ENCODE measurements at regions not wholly inside any gene's neighbourhood (a gene's known extent, or its start where the extent isn't known, plus 50 kb on each side); places are given as distances from the start of the nearest gene placed in this dataset.

GRCh38 chr10:35895331-35895730, 253.2 kb upstream of the FZD8 start:
- no peak for DNase-seq (ENCODE audit: low read depth, low spot score)
- Histone ChIP-seq H3K9me3 (ENCODE audit: control insufficient read depth, insufficient read depth, low read length) (no peaks in the 10 kb centered on the region), H3K27me3 (ENCODE audit: control insufficient read depth, insufficient read depth, low read length) (no peaks in the 10 kb centered on the region), H3K4me3 (ENCODE audit: low read depth, low read length) (no peak overlapping the region), H3K27ac (ENCODE audit: low read depth, low read length) (no peak overlapping the region)
- no peak for TF ChIP-seq CTCF (IDR thresholded peaks at IDR 0.05; ENCODE audit: low read depth, low read length)
- CTCF ChIA-PET = no interaction called here
- POLR2A ChIA-PET = interaction anchor here (1.1 kb wide), 1 partner anchor 160 kb away, joined by 9 read pairs; no protein-coding TSS in a partner anchor

DNA sequence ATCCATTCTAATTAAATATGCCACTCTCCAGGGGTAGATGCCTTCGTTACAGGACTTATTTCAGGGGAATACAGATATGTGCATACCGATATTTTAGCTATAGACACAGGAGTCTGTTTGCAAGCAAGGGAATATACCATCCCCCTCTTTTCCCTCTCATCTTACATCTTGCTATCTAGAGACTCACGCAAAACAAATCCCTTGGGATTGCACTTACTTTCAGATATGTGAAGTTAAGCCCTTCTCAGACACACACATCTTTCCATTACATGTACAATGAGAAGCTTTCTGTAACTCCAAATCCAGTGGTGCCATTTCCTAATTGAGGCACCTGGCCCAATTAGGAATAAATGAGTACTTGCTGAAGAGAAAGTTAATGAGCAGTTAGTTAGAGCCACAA, 250.4 kb upstream of the FZD8 start:
- no peak for TF ChIP-seq CTCF (IDR thresholded peaks at IDR 0.05; ENCODE audit: low read depth, low read length)
- Histone ChIP-seq H3K27me3 (ENCODE audit: control insufficient read depth, insufficient read depth, low read length) (no peaks in the 10 kb centered on the region), H3K9me3 (ENCODE audit: control insufficient read depth, insufficient read depth, low read length) (no peaks in the 10 kb centered on the region), H3K4me3 (ENCODE audit: low read depth, low read length) (no peak overlapping the region), H3K27ac (ENCODE audit: low read depth, low read length) (no peak overlapping the region)
- DNase-seq (ENCODE audit: low read depth, low spot score) = no peak
- ChIA-PET POLR2A (no interaction called here), CTCF (no interaction called here)

GRCh38 chr10:35890676-35891495, 248.8 kb upstream of the FZD8 start:
- no peak overlapping the region for H3K27ac ChIP-seq (ENCODE audit: low read depth, low read length)
- no peak for DNase-seq (ENCODE audit: low read depth, low spot score)
- ChIA-PET CTCF (interaction anchor here (1.4 kb wide), 1 partner anchor 256 kb away, joined by 6 read pairs; no protein-coding TSS in a partner anchor), POLR2A (no interaction called here)
- TF ChIP-seq CTCF (IDR thresholded peaks at IDR 0.05; ENCODE audit: low read depth, low read length) = no peak
- no peaks in the 10 kb centered on the region for H3K27me3 ChIP-seq (ENCODE audit: control insufficient read depth, insufficient read depth, low read length)
- H3K9me3 ChIP-seq (ENCODE audit: control insufficient read depth, insufficient read depth, low read length) = no peaks in the 10 kb centered on the region
- no peak overlapping the region for H3K4me3 ChIP-seq (ENCODE audit: low read depth, low read length)

DNA sequence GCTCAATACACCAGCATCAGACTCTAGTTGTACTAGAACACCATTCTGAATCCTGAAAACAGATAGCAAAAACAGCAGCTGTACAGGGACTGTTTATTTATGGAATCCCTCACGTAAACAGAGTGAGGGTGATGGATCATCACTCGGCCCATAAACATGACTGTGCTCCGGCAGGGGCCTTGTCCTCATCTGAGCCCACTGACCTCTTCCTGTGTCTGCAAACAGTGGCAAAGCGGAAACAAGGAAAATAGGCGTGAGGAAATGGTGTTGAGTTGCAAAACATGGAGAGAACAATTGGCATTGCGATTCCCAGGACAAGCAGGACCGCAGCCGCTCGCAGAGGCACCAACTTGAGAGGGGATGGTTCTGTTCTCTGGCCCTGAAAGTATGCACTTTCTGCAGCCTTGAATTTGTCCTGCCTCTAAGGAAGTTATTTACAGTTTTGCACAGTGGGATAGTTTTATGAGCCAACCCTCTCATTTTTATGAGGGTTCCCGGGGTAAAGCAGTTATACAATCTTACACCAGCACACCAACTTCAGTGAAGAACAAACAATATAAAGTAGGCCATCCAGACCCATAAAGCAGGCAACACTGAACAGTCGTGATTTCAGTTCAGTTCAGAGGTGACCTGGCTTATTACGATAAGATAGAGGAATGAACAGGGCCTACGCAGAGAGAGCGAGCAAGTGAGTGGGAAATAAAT, 248.0 kb upstream of the FZD8 start:
- ChIA-PET POLR2A (no interaction called here), CTCF (no interaction called here)
- H3K27ac ChIP-seq (ENCODE audit: low read depth, low read length) = no peak overlapping the region
- no peaks in the 10 kb centered on the region for H3K9me3 ChIP-seq (ENCODE audit: control insufficient read depth, insufficient read depth, low read length)
- H3K4me3 ChIP-seq (ENCODE audit: low read depth, low read length) = no peak overlapping the region
- no peaks in the 10 kb centered on the region for H3K27me3 ChIP-seq (ENCODE audit: control insufficient read depth, insufficient read depth, low read length)
- TF ChIP-seq CTCF (IDR thresholded peaks at IDR 0.05; ENCODE audit: low read depth, low read length) = no peak
- DNase-seq (ENCODE audit: low read depth, low spot score) = no peak

DNA sequence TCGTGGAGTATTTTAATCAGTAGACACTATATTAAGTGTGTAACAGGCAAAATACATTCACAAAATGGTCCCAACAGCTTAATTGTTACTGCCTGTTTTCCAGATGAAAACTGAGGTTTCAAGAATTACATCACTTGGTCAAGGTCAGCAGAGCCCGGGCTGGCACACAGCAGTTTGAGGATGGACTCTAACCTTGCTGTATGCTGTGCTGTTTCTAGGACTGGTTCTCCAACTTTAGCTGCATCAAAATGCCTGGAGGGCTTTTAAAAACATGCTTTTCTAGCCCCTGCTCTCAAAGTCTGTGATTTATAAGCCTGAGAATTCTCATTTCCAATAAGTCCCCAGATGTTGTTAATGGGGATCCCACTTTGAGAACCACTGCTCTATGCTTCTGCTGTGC, 247.1 kb upstream of the FZD8 start:
- POLR2A ChIA-PET = no interaction called here
- no peaks in the 10 kb centered on the region for H3K9me3 ChIP-seq (ENCODE audit: control insufficient read depth, insufficient read depth, low read length)
- CTCF ChIA-PET = interaction anchor here (2.1 kb wide), 1 partner anchor 253 kb away, joined by 6 read pairs; no protein-coding TSS in a partner anchor
- no peaks in the 10 kb centered on the region for H3K27me3 ChIP-seq (ENCODE audit: control insufficient read depth, insufficient read depth, low read length)
- no peak for DNase-seq (ENCODE audit: low read depth, low spot score)
- H3K27ac ChIP-seq (ENCODE audit: low read depth, low read length) = no peak overlapping the region
- H3K4me3 ChIP-seq (ENCODE audit: low read depth, low read length) = no peak overlapping the region
- TF ChIP-seq CTCF (IDR thresholded peaks at IDR 0.05; ENCODE audit: low read depth, low read length) = no peak
